Activated CD4-positive, CD25-positive, alpha-beta regulatory T cell treated with anti-CD3 and anti-CD28 coated beads, Interleukin-2, amount 50 U/mL, for 16 hours (primary cell): ENCODE measurements at regions not wholly inside any gene's neighbourhood (a gene's known extent, or its start where the extent isn't known, plus 50 kb on each side); places are given as distances from the start of the nearest gene placed in this dataset.
"Not testable (repeated sequence)": the region's sequence is repeated elsewhere in the genome, so short reads cannot be mapped to it uniquely, and the experiment has no call there.

Experiments
- DNase-seq: peaks from one replicate; pipeline ENCODE4 v3.0.0-alpha.2; 2020; ENCODE audit warnings: low read depth, low spot score

GRCh38 chr6:165173484-165173883, 135.9 kb downstream of the C6orf118 start:
- DNase-seq = no peak

- no peak for DNase-seq
These were observed 141.5 kb downstream of the C6orf118 start for GRCh38 chr6:165167861-165168260.

GRCh38 chr6:165167311-165167710, 142.1 kb downstream of the C6orf118 start:
- no peak for DNase-seq

- no peak for DNase-seq
These were observed 145.9 kb downstream of the C6orf118 start for GRCh38 chr6:165163519-165163918.

- DNase-seq = no peak
These were observed 149.9 kb downstream of the C6orf118 start for GRCh38 chr6:165159460-165159859.

GRCh38 chr6:165146456-165146855, 162.9 kb downstream of the C6orf118 start:
- no peak for DNase-seq

- no peak for DNase-seq
These were observed 173.5 kb downstream of the C6orf118 start for GRCh38 chr6:165135889-165136288.

- DNase-seq = no peak
These were observed 180.3 kb downstream of the C6orf118 start for GRCh38 chr6:165129086-165129485.

GRCh38 chr6:165127743-165128142, 181.7 kb downstream of the C6orf118 start:
- not testable (repeated sequence) for DNase-seq

- not testable (repeated sequence) for DNase-seq
These were observed 184.7 kb downstream of the C6orf118 start for GRCh38 chr6:165124681-165125080.

- no peak for DNase-seq
These were observed 190.0 kb downstream of the C6orf118 start for GRCh38 chr6:165119231-165120020.

GRCh38 chr6:165118736-165119135, 190.7 kb downstream of the C6orf118 start:
- DNase-seq = no peak

GRCh38 chr6:165117806-165118205, 191.6 kb downstream of the C6orf118 start:
- no peak for DNase-seq

- no peak for DNase-seq
These were observed 192.3 kb downstream of the C6orf118 start for GRCh38 chr6:165117121-165117520.

- DNase-seq = no peak
These were observed 198.5 kb downstream of the C6orf118 start for GRCh38 chr6:165110860-165111259.

GRCh38 chr6:165109011-165109410, 200.4 kb downstream of the C6orf118 start:
- no peak for DNase-seq

GRCh38 chr6:165106261-165106660, 203.1 kb downstream of the C6orf118 start:
- DNase-seq = no peak

GRCh38 chr6:165098165-165098564, 211.2 kb downstream of the C6orf118 start:
- DNase-seq = no peak

- DNase-seq = no peak
These were observed 212.5 kb downstream of the C6orf118 start for GRCh38 chr6:165096868-165097267.

- DNase-seq = no peak
These were observed 213.2 kb downstream of the C6orf118 start for GRCh38 chr6:165096209-165096608.

GRCh38 chr6:165092881-165093595, 216.4 kb downstream of the C6orf118 start:
- DNase-seq = no peak

- no peak for DNase-seq
These were observed 218.2 kb downstream of the C6orf118 start for GRCh38 chr6:165091121-165091785.
